ENCODE measurements at regions not wholly inside any gene's neighbourhood (a gene's known extent, or its start where the extent isn't known, plus 50 kb on each side); places are given as distances from the start of the nearest gene placed in this dataset.

DNA sequence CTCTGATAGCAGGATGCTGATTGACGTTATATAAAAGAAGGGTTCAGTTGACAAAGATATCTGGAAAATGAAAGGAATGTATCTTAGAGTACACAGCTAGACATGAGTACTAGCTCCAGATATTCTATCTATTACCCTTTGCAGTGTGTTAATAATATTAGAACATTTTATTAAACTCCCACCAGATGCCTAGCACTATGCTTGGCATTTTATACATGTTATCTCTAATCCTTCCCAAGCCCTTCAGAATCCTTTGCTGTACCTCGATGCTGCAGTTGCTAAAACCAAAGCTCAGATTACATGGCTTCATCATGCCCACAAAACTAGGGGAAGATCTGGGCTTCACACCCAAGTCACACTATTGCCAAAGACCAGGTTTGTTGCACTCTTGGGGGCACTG is 350.1 kb upstream of the AZI2 start:
- no peak overlapping the region for H3K4me3 ChIP-seq (replicated peaks in 1 of 4; ENCODE audit: control extremely low read depth in 1 of 4, insufficient read depth in 1 of 4, low read depth in 3 of 4, low read length in 4 of 4)
- H3K79me2 ChIP-seq (ENCODE audit: control insufficient read depth, insufficient read depth, low read length): no peaks in the 10 kb centered on the region
- H4K20me1 ChIP-seq (ENCODE audit: control insufficient read depth, extremely low read depth, insufficient read depth, low read length): no peaks in the 10 kb centered on the region
- no peaks in the 10 kb centered on the region for H3K36me3 ChIP-seq (ENCODE audit: control insufficient read depth, insufficient read depth, low read length)
- H3K4me1 ChIP-seq (ENCODE audit: control insufficient read depth, extremely low read depth, insufficient read depth, low read length): no peaks in the 10 kb centered on the region
- H3K27ac ChIP-seq (ENCODE audit: insufficient read depth, low read length): no peak overlapping the region
- no peak overlapping the region for H2AFZ ChIP-seq (ENCODE audit: low read length)
- H3K9ac ChIP-seq (ENCODE audit: insufficient read depth, low read length): no peak overlapping the region
- no peak for TF ChIP-seq EZH2 (IDR thresholded peaks at IDR 0.05; ENCODE audit: low read length, missing control alignments)
- TF ChIP-seq, protein P1, sequence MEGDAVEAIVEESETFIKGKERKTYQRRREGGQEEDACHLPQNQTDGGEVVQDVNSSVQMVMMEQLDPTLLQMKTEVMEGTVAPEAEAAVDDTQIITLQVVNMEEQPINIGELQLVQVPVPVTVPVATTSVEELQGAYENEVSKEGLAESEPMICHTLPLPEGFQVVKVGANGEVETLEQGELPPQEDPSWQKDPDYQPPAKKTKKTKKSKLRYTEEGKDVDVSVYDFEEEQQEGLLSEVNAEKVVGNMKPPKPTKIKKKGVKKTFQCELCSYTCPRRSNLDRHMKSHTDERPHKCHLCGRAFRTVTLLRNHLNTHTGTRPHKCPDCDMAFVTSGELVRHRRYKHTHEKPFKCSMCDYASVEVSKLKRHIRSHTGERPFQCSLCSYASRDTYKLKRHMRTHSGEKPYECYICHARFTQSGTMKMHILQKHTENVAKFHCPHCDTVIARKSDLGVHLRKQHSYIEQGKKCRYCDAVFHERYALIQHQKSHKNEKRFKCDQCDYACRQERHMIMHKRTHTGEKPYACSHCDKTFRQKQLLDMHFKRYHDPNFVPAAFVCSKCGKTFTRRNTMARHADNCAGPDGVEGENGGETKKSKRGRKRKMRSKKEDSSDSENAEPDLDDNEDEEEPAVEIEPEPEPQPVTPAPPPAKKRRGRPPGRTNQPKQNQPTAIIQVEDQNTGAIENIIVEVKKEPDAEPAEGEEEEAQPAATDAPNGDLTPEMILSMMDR (conservative IDR thresholded peaks at IDR 0.05 in 1 of 2, IDR thresholded peaks at IDR 0.05 in 1 of 2; ENCODE audit: low read depth in 1 of 2, low read length in 2 of 2): no peak
- DNase-seq (ENCODE audit: low read depth in 2 of 2): no peak
- H3K9me3 ChIP-seq (ENCODE audit: control insufficient read depth, insufficient read depth, low read depth, low read length): no peaks in the 10 kb centered on the region
- no peaks in the 10 kb centered on the region for H3K27me3 ChIP-seq (ENCODE audit: control insufficient read depth, insufficient read depth, low read length)
- H3K4me2 ChIP-seq (ENCODE audit: extremely low read depth, insufficient read depth, low read length): no peak overlapping the region

DNA sequence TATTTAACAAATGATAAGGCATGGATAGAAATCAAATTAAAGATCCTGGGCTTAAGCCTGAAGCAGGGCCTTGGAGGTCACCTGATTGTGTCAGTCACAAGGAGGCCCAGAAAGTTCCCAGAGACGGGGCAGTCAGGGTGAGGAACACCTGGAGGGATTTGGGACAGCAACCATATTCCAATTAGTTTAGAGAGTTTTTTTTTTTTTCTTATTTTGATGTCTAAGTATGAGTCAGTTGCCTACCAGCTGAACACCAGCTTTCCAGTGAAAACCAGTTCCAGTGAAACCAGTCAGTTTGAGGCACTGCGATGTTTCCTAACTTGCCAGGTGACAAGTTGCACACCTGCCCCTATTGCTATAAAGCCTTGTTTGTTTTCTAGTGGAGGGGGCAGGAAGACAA is 350.7 kb upstream of the AZI2 start:
- no peak overlapping the region for H3K4me3 ChIP-seq (replicated peaks in 1 of 4; ENCODE audit: control extremely low read depth in 1 of 4, insufficient read depth in 1 of 4, low read depth in 3 of 4, low read length in 4 of 4)

DNA sequence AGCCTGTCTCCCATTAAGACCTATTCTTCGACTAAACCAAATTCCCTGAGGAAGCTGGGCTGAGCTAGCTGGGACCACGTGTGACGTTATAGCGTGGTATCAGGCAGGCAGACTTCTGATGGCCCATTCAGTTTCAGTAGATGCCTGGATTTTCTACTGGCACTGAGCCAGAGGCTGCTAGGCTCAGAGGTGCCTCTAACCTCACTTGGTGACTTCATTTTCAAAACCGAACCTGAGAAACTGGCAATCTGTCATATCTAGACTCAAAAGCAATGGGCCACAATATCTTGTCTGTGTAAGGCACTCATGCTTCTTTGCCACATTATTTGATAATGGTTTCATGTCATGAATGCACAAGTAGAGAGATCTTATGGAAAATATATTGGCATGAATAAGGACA is 352.1 kb upstream of the AZI2 start:
- no peak overlapping the region for H3K27ac ChIP-seq (ENCODE audit: insufficient read depth, low read length)
- H3K36me3 ChIP-seq (ENCODE audit: control insufficient read depth, insufficient read depth, low read length): no peaks in the 10 kb centered on the region
- no peaks in the 10 kb centered on the region for H3K79me2 ChIP-seq (ENCODE audit: control insufficient read depth, insufficient read depth, low read length)
- TF ChIP-seq EZH2 (IDR thresholded peaks at IDR 0.05; ENCODE audit: low read length, missing control alignments): no peak
- TF ChIP-seq, protein P1 (conservative IDR thresholded peaks at IDR 0.05 in 1 of 2, IDR thresholded peaks at IDR 0.05 in 1 of 2; ENCODE audit: low read depth in 1 of 2, low read length in 2 of 2): no peak
- no peak overlapping the region for H2AFZ ChIP-seq (ENCODE audit: low read length)
- no peak overlapping the region for H3K9ac ChIP-seq (ENCODE audit: insufficient read depth, low read length)
- no peak overlapping the region for H3K4me3 ChIP-seq (replicated peaks in 1 of 4; ENCODE audit: control extremely low read depth in 1 of 4, insufficient read depth in 1 of 4, low read depth in 3 of 4, low read length in 4 of 4)
- no peak for DNase-seq (ENCODE audit: low read depth in 2 of 2)
- no peaks in the 10 kb centered on the region for H3K27me3 ChIP-seq (ENCODE audit: control insufficient read depth, insufficient read depth, low read length)
- no peaks in the 10 kb centered on the region for H4K20me1 ChIP-seq (ENCODE audit: control insufficient read depth, extremely low read depth, insufficient read depth, low read length)
- no peak overlapping the region for H3K4me2 ChIP-seq (ENCODE audit: extremely low read depth, insufficient read depth, low read length)
- H3K9me3 ChIP-seq (ENCODE audit: control insufficient read depth, insufficient read depth, low read depth, low read length): no peaks in the 10 kb centered on the region
- no peaks in the 10 kb centered on the region for H3K4me1 ChIP-seq (ENCODE audit: control insufficient read depth, extremely low read depth, insufficient read depth, low read length)

More for the DNA sequence above, 350.7 kb upstream of the AZI2 start:
- H3K36me3 ChIP-seq (ENCODE audit: control insufficient read depth, insufficient read depth, low read length): no peaks in the 10 kb centered on the region
- TF ChIP-seq EZH2 (IDR thresholded peaks at IDR 0.05; ENCODE audit: low read length, missing control alignments): no peak
- TF ChIP-seq, protein P1 (conservative IDR thresholded peaks at IDR 0.05 in 1 of 2, IDR thresholded peaks at IDR 0.05 in 1 of 2; ENCODE audit: low read depth in 1 of 2, low read length in 2 of 2): no peak
- no peaks in the 10 kb centered on the region for H3K27me3 ChIP-seq (ENCODE audit: control insufficient read depth, insufficient read depth, low read length)
- H3K4me1 ChIP-seq (ENCODE audit: control insufficient read depth, extremely low read depth, insufficient read depth, low read length): no peaks in the 10 kb centered on the region
- H3K4me2 ChIP-seq (ENCODE audit: extremely low read depth, insufficient read depth, low read length): no peak overlapping the region
- H3K79me2 ChIP-seq (ENCODE audit: control insufficient read depth, insufficient read depth, low read length): no peaks in the 10 kb centered on the region
- no peak overlapping the region for H2AFZ ChIP-seq (ENCODE audit: low read length)
- H3K9me3 ChIP-seq (ENCODE audit: control insufficient read depth, insufficient read depth, low read depth, low read length): no peaks in the 10 kb centered on the region
- DNase-seq (ENCODE audit: low read depth in 2 of 2): no peak
- no peaks in the 10 kb centered on the region for H4K20me1 ChIP-seq (ENCODE audit: control insufficient read depth, extremely low read depth, insufficient read depth, low read length)
- H3K9ac ChIP-seq (ENCODE audit: insufficient read depth, low read length): no peak overlapping the region
- H3K27ac ChIP-seq (ENCODE audit: insufficient read depth, low read length): no peak overlapping the region

All from fibroblast of lung (primary cell).